GM18499 (cell line): ENCODE measurements at regions not wholly inside any gene's neighbourhood (a gene's known extent, or its start where the extent isn't known, plus 50 kb on each side); places are given as distances from the start of the nearest gene placed in this dataset.
"Not testable (repeated sequence)": the region's sequence is repeated elsewhere in the genome, so short reads cannot be mapped to it uniquely, and the experiment has no call there.

Source experiments
- ATAC-seq: cut with Tn5 transposase; IDR thresholded peaks from one replicate; pipeline ENCODE4 v1.9.1; 2021; ENCODE audit warnings: moderate number of reproducible peaks; ENCODE audit not compliant: insufficient read depth, unreplicated experiment

- ATAC-seq, result not testable (repeated sequence)
Measured at GRCh38 chr9:67424881-67425280, 432.5 kb upstream of the SPATA31A3 start.

- ATAC-seq, result not testable (repeated sequence)
Measured at GRCh38 chr9:67423049-67423728, 430.8 kb upstream of the SPATA31A3 start.

GRCh38 chr9:67418496-67419079, 426.2 kb upstream of the SPATA31A3 start:
- not testable (repeated sequence) for ATAC-seq

- not testable (repeated sequence) for ATAC-seq
Measured at GRCh38 chr9:67417341-67417983, 425.1 kb upstream of the SPATA31A3 start.

- ATAC-seq, result not testable (repeated sequence)
Measured at GRCh38 chr9:67416639-67417038, 424.3 kb upstream of the SPATA31A3 start.

- not testable (repeated sequence) for ATAC-seq
Measured at GRCh38 chr9:67410606-67411220, 418.4 kb upstream of the SPATA31A3 start.

- not testable (repeated sequence) for ATAC-seq
Measured at GRCh38 chr9:67403739-67404138, 411.4 kb upstream of the SPATA31A3 start.

- not testable (repeated sequence) for ATAC-seq
Measured at GRCh38 chr9:67397731-67398130, 405.4 kb upstream of the SPATA31A3 start.

GRCh38 chr9:67394782-67395181, 402.4 kb upstream of the SPATA31A3 start:
- ATAC-seq, result not testable (repeated sequence)

- ATAC-seq, result not testable (repeated sequence)
Measured at GRCh38 chr9:67394038-67394437, 401.7 kb upstream of the SPATA31A3 start.

- not testable (repeated sequence) for ATAC-seq
Measured at GRCh38 chr9:67369664-67370063, 377.3 kb upstream of the SPATA31A3 start.

- ATAC-seq, result not testable (repeated sequence)
Measured at GRCh38 chr9:67362325-67362724, 370.0 kb upstream of the SPATA31A3 start.

- ATAC-seq, result not testable (repeated sequence)
Measured at GRCh38 chr9:67353961-67354360, 361.6 kb upstream of the SPATA31A3 start.

GRCh38 chr9:67349424-67349759, 357.0 kb upstream of the SPATA31A3 start:
- ATAC-seq, result not testable (repeated sequence)

- ATAC-seq, result not testable (repeated sequence)
Measured at GRCh38 chr9:67348562-67349423, 356.4 kb upstream of the SPATA31A3 start.

- ATAC-seq, result not testable (repeated sequence)
Measured at GRCh38 chr9:67348094-67348493, 355.7 kb upstream of the SPATA31A3 start.

GRCh38 chr9:67339216-67339615, 346.9 kb upstream of the SPATA31A3 start:
- not testable (repeated sequence) for ATAC-seq

- not testable (repeated sequence) for ATAC-seq
Measured at GRCh38 chr9:67338201-67338600, 345.9 kb upstream of the SPATA31A3 start.

- ATAC-seq, result not testable (repeated sequence)
Measured at GRCh38 chr9:67334727-67335572, 342.6 kb upstream of the SPATA31A3 start.
